GM18505 (cell line): ENCODE measurements at regions not wholly inside any gene's neighbourhood (a gene's known extent, or its start where the extent isn't known, plus 50 kb on each side); places are given as distances from the start of the nearest gene placed in this dataset.
"Not testable (repeated sequence)": the region's sequence is repeated elsewhere in the genome, so short reads cannot be mapped to it uniquely, and the experiment has no call there.

Experiments used
- ATAC-seq: cut with Tn5 transposase; IDR thresholded peaks from one replicate; pipeline ENCODE4 v1.9.1; 2021; ENCODE audit not compliant: unreplicated experiment
- POLR2A ChIP-seq: IDR thresholded peaks from 4 replicates; pipeline ENCODE4 v1.6.1; 2011; ENCODE audit warnings: borderline replicate concordance; ENCODE audit not compliant: insufficient read depth, insufficient read length; ENCODE audit errors: extremely low read depth

GRCh38 chr17:30663727-30664455 is 160.6 kb downstream of the CRLF3 start:
- not testable (repeated sequence) for ATAC-seq

- ATAC-seq = not testable (repeated sequence)
These were observed 167.3 kb downstream of the CRLF3 start for GRCh38 chr17:30657148-30657547.

- ATAC-seq = not testable (repeated sequence)
These were observed 171.5 kb downstream of the CRLF3 start for GRCh38 chr17:30653038-30653437.

- ATAC-seq = not testable (repeated sequence)
These were observed 172.9 kb downstream of the GOSR1 start for GRCh38 chr17:30650149-30650548.

GRCh38 chr17:30648015-30648620 is 170.9 kb downstream of the GOSR1 start:
- ATAC-seq = not testable (repeated sequence)

- not testable (repeated sequence) for ATAC-seq
These were observed 168.7 kb downstream of the GOSR1 start for GRCh38 chr17:30645875-30646274.

GRCh38 chr17:30644713-30645112 is 167.5 kb downstream of the GOSR1 start:
- not testable (repeated sequence) for ATAC-seq

GRCh38 chr17:30644287-30644686 is 167.1 kb downstream of the GOSR1 start:
- ATAC-seq = not testable (repeated sequence)

GRCh38 chr17:30641428-30641827 is 164.2 kb downstream of the GOSR1 start:
- ATAC-seq = not testable (repeated sequence)

GRCh38 chr17:30639391-30639790 is 162.2 kb downstream of the GOSR1 start:
- not testable (repeated sequence) for ATAC-seq

GRCh38 chr17:30638968-30639367 is 161.8 kb downstream of the GOSR1 start:
- ATAC-seq = not testable (repeated sequence)

GRCh38 chr17:30631651-30632050 is 154.4 kb downstream of the GOSR1 start:
- ATAC-seq = not testable (repeated sequence)

GRCh38 chr17:30625380-30625779 is 148.2 kb downstream of the GOSR1 start:
- ATAC-seq = not testable (repeated sequence)

GRCh38 chr17:30624180-30624579 is 147.0 kb downstream of the GOSR1 start:
- ATAC-seq = not testable (repeated sequence)

- not testable (repeated sequence) for ATAC-seq
These were observed 132.5 kb downstream of the GOSR1 start for GRCh38 chr17:30609682-30610081.

GRCh38 chr17:30605523-30605922 is 128.3 kb downstream of the GOSR1 start:
- ATAC-seq = no peak

More at GRCh38 chr17:30605523-30605922, 128.3 kb downstream of the GOSR1 start:
- TF ChIP-seq POLR2A = no peak
